Type B pancreatic cell (in vitro differentiated cells): ENCODE measurements at regions not wholly inside any gene's neighbourhood (a gene's known extent, or its start where the extent isn't known, plus 50 kb on each side); places are given as distances from the start of the nearest gene placed in this dataset.
"Not testable (repeated sequence)": the region's sequence is repeated elsewhere in the genome, so short reads cannot be mapped to it uniquely, and the experiment has no call there.

Experiments used
- DNase-seq: peaks from one replicate; pipeline ENCODE4 v3.0.0; 2021; ENCODE audit warnings: mixed read lengths; ENCODE audit not compliant: unreplicated experiment; ENCODE audit errors: extremely low spot score
- H3K27ac Mint-ChIP-seq: 2 replicates; pipeline ENCODE4 v1.8.0; 2021; ENCODE audit warnings: mild to moderate bottlenecking, mixed read lengths
- H3K27me3 Mint-ChIP-seq: 2 replicates; pipeline ENCODE4 v1.8.0; 2021; ENCODE audit warnings: mixed read lengths
- H3K36me3 Mint-ChIP-seq: 2 replicates; pipeline ENCODE4 v1.8.0; 2021; ENCODE audit warnings: mixed read lengths
- H3K4me1 Mint-ChIP-seq: one replicate; pipeline ENCODE4 v1.8.0; 2021; ENCODE audit warnings: mixed read lengths; ENCODE audit not compliant: unreplicated experiment
- H3K4me3 Mint-ChIP-seq: 2 replicates; pipeline ENCODE4 v1.8.0; 2021; ENCODE audit warnings: mild to moderate bottlenecking, mixed read lengths
- H3K9me3 Mint-ChIP-seq: 2 replicates; pipeline ENCODE4 v1.8.0; 2021; ENCODE audit warnings: mixed read lengths
- TF ChIP-seq, protein P1 (sequence below): fragments of 200-600 bp; sonication (generic); conservative IDR thresholded peaks from 2 replicates; pipeline ENCODE4 v1.5.0; 2021; ENCODE audit warnings: antibody characterized with exemption, mild to moderate bottlenecking

DNA sequence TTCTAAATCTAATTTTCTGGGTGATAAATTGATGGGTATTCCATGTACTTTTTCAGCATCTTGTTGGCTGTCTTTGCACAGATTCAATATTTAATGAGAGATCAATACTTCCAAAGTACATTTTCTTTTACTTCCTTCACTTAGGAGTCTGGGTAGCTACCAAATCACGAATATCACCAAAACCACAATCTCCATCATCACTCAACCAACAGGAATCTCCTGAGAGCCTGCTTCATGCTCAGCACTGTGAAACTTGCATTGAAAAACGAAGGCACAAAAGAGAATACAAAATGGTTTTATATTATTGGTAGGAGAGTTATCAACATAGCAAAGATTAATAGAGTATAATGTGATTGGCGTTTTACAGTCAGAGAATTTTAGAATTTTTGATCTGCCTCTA is 261.5 kb upstream of the DSEL start:
- Mint-ChIP-seq H3K27me3 (no peaks in the 10 kb centered on the region), H3K36me3 (no peaks in the 10 kb centered on the region), H3K9me3 (no peaks in the 10 kb centered on the region), H3K4me1 (no peaks in the 10 kb centered on the region), H3K27ac (no peak overlapping the region), H3K4me3 (no peak overlapping the region)
- no peak for DNase-seq
- TF ChIP-seq, protein P1, sequence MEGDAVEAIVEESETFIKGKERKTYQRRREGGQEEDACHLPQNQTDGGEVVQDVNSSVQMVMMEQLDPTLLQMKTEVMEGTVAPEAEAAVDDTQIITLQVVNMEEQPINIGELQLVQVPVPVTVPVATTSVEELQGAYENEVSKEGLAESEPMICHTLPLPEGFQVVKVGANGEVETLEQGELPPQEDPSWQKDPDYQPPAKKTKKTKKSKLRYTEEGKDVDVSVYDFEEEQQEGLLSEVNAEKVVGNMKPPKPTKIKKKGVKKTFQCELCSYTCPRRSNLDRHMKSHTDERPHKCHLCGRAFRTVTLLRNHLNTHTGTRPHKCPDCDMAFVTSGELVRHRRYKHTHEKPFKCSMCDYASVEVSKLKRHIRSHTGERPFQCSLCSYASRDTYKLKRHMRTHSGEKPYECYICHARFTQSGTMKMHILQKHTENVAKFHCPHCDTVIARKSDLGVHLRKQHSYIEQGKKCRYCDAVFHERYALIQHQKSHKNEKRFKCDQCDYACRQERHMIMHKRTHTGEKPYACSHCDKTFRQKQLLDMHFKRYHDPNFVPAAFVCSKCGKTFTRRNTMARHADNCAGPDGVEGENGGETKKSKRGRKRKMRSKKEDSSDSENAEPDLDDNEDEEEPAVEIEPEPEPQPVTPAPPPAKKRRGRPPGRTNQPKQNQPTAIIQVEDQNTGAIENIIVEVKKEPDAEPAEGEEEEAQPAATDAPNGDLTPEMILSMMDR, result no peak

DNA sequence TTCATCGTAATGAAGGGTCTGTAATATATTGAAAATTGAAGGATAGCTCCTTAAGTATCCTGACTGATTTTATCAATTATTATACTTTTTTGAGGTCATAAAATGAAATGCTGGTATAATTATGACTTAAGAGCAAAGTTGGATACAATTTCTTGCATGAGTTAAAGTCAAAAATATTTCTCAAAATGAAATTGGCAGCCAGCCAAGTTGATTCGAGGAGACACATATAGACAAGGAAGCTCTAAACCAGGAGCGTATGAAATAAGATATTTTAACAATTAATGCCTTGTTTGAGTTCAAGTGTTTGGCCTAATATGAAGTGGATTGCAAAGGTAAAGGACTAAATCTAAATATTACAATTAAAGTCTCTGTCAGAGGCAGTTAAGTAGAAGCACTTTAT is 260.4 kb upstream of the DSEL start:
- Mint-ChIP-seq H3K27ac (no peak overlapping the region), H3K27me3 (no peaks in the 10 kb centered on the region), H3K9me3 (no peaks in the 10 kb centered on the region), H3K4me3 (no peak overlapping the region), H3K4me1 (no peaks in the 10 kb centered on the region), H3K36me3 (no peaks in the 10 kb centered on the region)
- DNase-seq, result no peak
- TF ChIP-seq, protein P1, result no peak

DNA sequence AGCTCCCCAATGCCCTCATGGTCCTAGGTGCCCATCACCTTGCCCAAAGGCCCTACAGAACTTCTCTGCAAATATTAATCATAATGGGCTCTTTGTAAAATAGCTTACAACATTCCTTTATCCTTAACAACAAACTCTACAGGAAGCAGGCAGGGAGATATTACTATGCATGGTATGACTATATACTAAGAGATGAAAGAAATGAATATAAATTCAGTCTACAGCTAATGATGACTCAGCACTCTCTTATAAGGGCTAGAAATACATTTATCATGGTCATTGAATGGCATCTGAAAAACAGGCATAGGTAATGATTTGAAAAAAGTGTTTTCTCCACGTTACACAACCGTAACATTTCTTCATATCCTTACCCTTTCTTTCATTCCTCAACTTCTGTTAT is 254.8 kb upstream of the DSEL start:
- H3K4me1 Mint-ChIP-seq, result no peaks in the 10 kb centered on the region
- no peaks in the 10 kb centered on the region for H3K27me3 Mint-ChIP-seq
- H3K27ac Mint-ChIP-seq, result no peak overlapping the region
- H3K9me3 Mint-ChIP-seq, result no peaks in the 10 kb centered on the region
- H3K36me3 Mint-ChIP-seq, result no peaks in the 10 kb centered on the region
- TF ChIP-seq, protein P1, result no peak
- DNase-seq, result no peak
- no peak overlapping the region for H3K4me3 Mint-ChIP-seq

DNA sequence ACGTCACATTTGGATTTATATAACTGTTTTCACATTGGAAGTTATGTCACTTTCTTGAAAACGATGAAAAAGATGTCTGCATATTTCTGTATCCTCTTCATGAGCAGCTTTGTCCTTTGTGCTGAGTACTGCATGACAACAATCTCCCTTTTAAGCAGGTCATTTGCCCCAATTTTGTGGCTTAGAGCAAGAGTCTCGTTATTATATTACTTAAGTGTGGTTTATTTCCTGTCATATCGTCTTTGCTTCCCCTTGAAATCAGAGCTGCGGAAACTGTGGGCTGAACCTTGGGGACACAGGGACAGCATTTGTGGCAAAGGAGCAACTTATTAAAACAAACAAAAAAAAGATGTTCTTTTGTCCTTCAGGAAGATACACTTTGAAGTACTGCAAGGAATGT is 254.0 kb upstream of the DSEL start:
- Mint-ChIP-seq H3K4me3 (no peak overlapping the region), H3K9me3 (no peaks in the 10 kb centered on the region), H3K27me3 (no peaks in the 10 kb centered on the region), H3K4me1 (no peaks in the 10 kb centered on the region), H3K36me3 (no peaks in the 10 kb centered on the region), H3K27ac (no peak overlapping the region)
- TF ChIP-seq, protein P1, result no peak
- DNase-seq, result no peak

DNA sequence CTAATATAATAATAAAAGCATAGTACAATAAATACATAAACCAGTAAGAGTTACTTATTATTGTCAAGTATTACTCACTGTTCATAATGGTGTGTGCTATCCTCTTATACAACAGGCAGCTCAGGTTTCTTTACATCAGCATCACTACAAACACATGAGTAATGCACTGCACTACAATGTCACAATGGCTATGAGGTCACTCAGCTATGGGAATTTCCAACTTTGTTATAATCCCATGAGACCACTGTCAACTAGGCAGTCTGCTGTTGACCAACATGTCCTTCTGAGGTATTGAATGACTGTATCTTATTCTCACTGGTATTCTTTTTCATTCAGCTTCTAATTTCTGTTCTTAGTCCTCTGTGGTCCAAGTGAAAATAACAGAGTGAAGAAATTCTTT is 250.4 kb upstream of the DSEL start:
- Mint-ChIP-seq H3K4me1 (no peaks in the 10 kb centered on the region), H3K9me3 (no peaks in the 10 kb centered on the region), H3K27ac (no peak overlapping the region), H3K36me3 (no peaks in the 10 kb centered on the region), H3K27me3 (no peaks in the 10 kb centered on the region), H3K4me3 (no peak overlapping the region)
- TF ChIP-seq, protein P1, result no peak
- no peak for DNase-seq

DNA sequence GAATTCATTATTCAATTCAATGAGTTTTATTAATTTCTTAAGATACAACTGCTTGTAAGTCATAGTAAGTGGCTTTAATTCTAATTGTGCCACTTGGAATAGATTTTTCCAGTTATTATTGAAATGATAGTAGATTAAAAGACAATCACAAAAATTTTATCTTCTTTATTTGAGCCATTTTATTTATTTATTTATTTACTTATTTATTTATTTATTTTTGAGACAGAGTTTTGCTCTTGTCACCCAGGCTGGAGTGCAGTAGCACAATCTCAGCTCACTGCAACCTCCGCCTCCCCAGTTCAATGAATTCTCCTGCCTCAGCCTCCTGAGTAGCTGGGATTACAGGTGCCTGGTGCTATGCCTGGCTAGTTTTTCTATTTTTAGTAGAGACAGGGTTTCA is 235.7 kb upstream of the DSEL start:
- H3K27me3 Mint-ChIP-seq, DNase-seq, H3K27ac Mint-ChIP-seq, H3K36me3 Mint-ChIP-seq, H3K4me1 Mint-ChIP-seq, H3K4me3 Mint-ChIP-seq, H3K9me3 Mint-ChIP-seq: not testable (repeated sequence)
